22Rv1 (cell line): ENCODE measurements at regions not wholly inside any gene's neighbourhood (a gene's known extent, or its start where the extent isn't known, plus 50 kb on each side); places are given as distances from the start of the nearest gene placed in this dataset.

Source experiments
- H3K27ac ChIP-seq: fragments of 450-650 bp; 2 replicates; pipeline ENCODE4 v1.5.1; 2017
- CTCF ChIP-seq: fragments of 450-650 bp; IDR thresholded peaks from 2 replicates; pipeline ENCODE4 v1.5.1; 2017; ENCODE audit warnings: mild to moderate bottlenecking
- ZFX ChIP-seq: fragments of 450-650 bp; IDR thresholded peaks from 2 replicates; pipeline ENCODE4 v1.6.1; 2017; ENCODE audit warnings: antibody characterized with exemption, borderline replicate concordance

GRCh38 chr3:28948685-28949084 lies 332.2 kb upstream of the RBMS3 start:
- H3K27ac ChIP-seq: no peak overlapping the region
- no peak for TF ChIP-seq ZFX
- TF ChIP-seq CTCF: no peak

- TF ChIP-seq ZFX (no peak), CTCF (no peak)
- H3K27ac ChIP-seq: no peak overlapping the region
Observed at GRCh38 chr3:28949580-28949979, 331.3 kb upstream of the RBMS3 start.

GRCh38 chr3:28950614-28951013 lies 330.3 kb upstream of the RBMS3 start:
- TF ChIP-seq ZFX (no peak), CTCF (no peak)
- H3K27ac ChIP-seq: no peak overlapping the region

- H3K27ac ChIP-seq: no peak overlapping the region
- TF ChIP-seq CTCF: no peak
- TF ChIP-seq ZFX: no peak
Observed at GRCh38 chr3:28951772-28952556, 328.9 kb upstream of the RBMS3 start.

- TF ChIP-seq ZFX: no peak
- no peak for TF ChIP-seq CTCF
- no peak overlapping the region for H3K27ac ChIP-seq
Observed at GRCh38 chr3:28958656-28959055, 322.2 kb upstream of the RBMS3 start.

- no peak for TF ChIP-seq ZFX
- no peak for TF ChIP-seq CTCF
- H3K27ac ChIP-seq: no peak overlapping the region
Observed at GRCh38 chr3:28971156-28971555, 309.7 kb upstream of the RBMS3 start.

GRCh38 chr3:28972921-28973320 lies 307.9 kb upstream of the RBMS3 start:
- no peak overlapping the region for H3K27ac ChIP-seq
- TF ChIP-seq CTCF: no peak
- TF ChIP-seq ZFX: no peak
